GM23338 (cell line): ENCODE measurements at regions not wholly inside any gene's neighbourhood (a gene's known extent, or its start where the extent isn't known, plus 50 kb on each side); places are given as distances from the start of the nearest gene placed in this dataset.

Experiments
- ATAC-seq: fragments of 200-7000 bp; cut with Tn5 transposase; 3 replicates; pipeline ENCODE4 v1.9.1; 2020
- DNase-seq: peaks from one replicate; pipeline ENCODE4 v3.0.0-alpha.2; 2015; ENCODE audit warnings: low spot score
- H2AFZ ChIP-seq: fragments of 200-600 bp; sonication (generic); 2 replicates; pipeline ENCODE4 v1.8.0; 2016; ENCODE audit warnings: antibody characterized with exemption, mild to moderate bottlenecking, moderate library complexity
- H3F3A ChIP-seq: fragments of 200-600 bp; sonication (generic); replicated peaks from 2 replicates; pipeline ENCODE4 v1.8.0; 2017; ENCODE audit warnings: antibody characterized with exemption, mixed run types, low read depth
- H3K27ac ChIP-seq: fragments of 200-600 bp; sonication (generic); 2 replicates; pipeline ENCODE4 v1.6.1; 2016; ENCODE audit warnings: low read depth
- H3K27me3 ChIP-seq: fragments of 200-600 bp; sonication (generic); 2 replicates; pipeline ENCODE4 v1.8.0; 2016; ENCODE audit warnings: mild to moderate bottlenecking, mixed run types, moderate library complexity; ENCODE audit not compliant: insufficient read depth
- H3K36me3 ChIP-seq: fragments of 200-600 bp; sonication (generic); 2 replicates; pipeline ENCODE4 v1.8.0; 2016; ENCODE audit warnings: mild to moderate bottlenecking; ENCODE audit not compliant: insufficient read depth
- H3K4me1 ChIP-seq: fragments of 200-600 bp; sonication (generic); 2 replicates; pipeline ENCODE4 v1.8.0; 2016; ENCODE audit warnings: mild to moderate bottlenecking, moderate library complexity; ENCODE audit not compliant: insufficient read depth
- H3K4me2 ChIP-seq: fragments of 200-600 bp; sonication (generic); 2 replicates; pipeline ENCODE4 v1.7.1; 2017; ENCODE audit warnings: mixed run types
- H3K4me3 ChIP-seq: fragments of 200-600 bp; sonication (generic); 2 replicates; pipeline ENCODE4 v1.6.1; 2016; ENCODE audit warnings: mixed run types
- H3K79me2 ChIP-seq: fragments of 200-600 bp; sonication (generic); replicated peaks from 2 replicates; pipeline ENCODE4 v1.8.0; 2017; ENCODE audit warnings: mild to moderate bottlenecking; ENCODE audit not compliant: insufficient read depth
- H3K9me2 ChIP-seq: fragments of 200-600 bp; sonication (generic); 2 replicates; pipeline ENCODE4 v1.8.0; 2017; ENCODE audit not compliant: insufficient read depth
- H4K20me1 ChIP-seq: fragments of 200-600 bp; sonication (generic); replicated peaks from 2 replicates; pipeline ENCODE4 v1.8.0; 2017; ENCODE audit warnings: mild to moderate bottlenecking; ENCODE audit not compliant: insufficient read depth
- H3K27ac Mint-ChIP-seq: 2 replicates; pipeline ENCODE4 v1.8.0; 2020; ENCODE audit warnings: inconsistent platforms, mild to moderate bottlenecking, moderate library complexity, mixed read lengths
- H3K27me3 Mint-ChIP-seq: 3 replicates; pipeline ENCODE4 v1.8.0; 2022; ENCODE audit warnings: low read depth, mild to moderate bottlenecking, moderate library complexity, mixed read lengths, inconsistent platforms; ENCODE audit not compliant: insufficient read depth, poor library complexity
- H3K36me3 Mint-ChIP-seq: 3 replicates; pipeline ENCODE4 v1.8.0; 2021; ENCODE audit warnings: low read depth, mild to moderate bottlenecking, inconsistent platforms, moderate library complexity, mixed read lengths
- H3K4me1 Mint-ChIP-seq: 3 replicates; pipeline ENCODE4 v1.8.0; 2020; ENCODE audit warnings: mild to moderate bottlenecking, inconsistent platforms, mixed read lengths
- H3K4me3 Mint-ChIP-seq: 3 replicates; pipeline ENCODE4 v1.8.0; 2021; ENCODE audit warnings: moderate library complexity, mild to moderate bottlenecking, inconsistent platforms, mixed read lengths
- H3K9me3 Mint-ChIP-seq: 3 replicates; pipeline ENCODE4 v1.8.0; 2020; ENCODE audit warnings: moderate library complexity, mild to moderate bottlenecking, inconsistent platforms, mixed read lengths
- CTCF ChIP-seq, 2 experiments: fragments of 200-600 bp in 1 of 2; sonication (generic) in 1 of 2; conservative IDR thresholded peaks; 2 replicates each; pipeline versions ENCODE4 v1.5.1 to v1.6.1; 2016 to 2017; ENCODE audit warnings: antibody characterized with exemption in 2 of 2, low read depth in 2 of 2, mild to moderate bottlenecking in 2 of 2, moderate library complexity in 1 of 2
- ETS1 ChIP-seq: IDR thresholded peaks from 2 replicates; pipeline ENCODE4 v1.6.1; 2016; ENCODE audit warnings: antibody characterized with exemption
- EZH2 ChIP-seq: fragments of 200-600 bp; sonication (generic); IDR thresholded peaks from one replicate; pipeline ENCODE4 v1.8.0; 2017; ENCODE audit warnings: antibody characterized with exemption, mild to moderate bottlenecking, low read depth; ENCODE audit not compliant: unreplicated experiment
- EZH2phosphoT487 ChIP-seq: fragments of 200-600 bp; sonication (generic); IDR thresholded peaks from one replicate; pipeline ENCODE4 v1.8.1; 2018; ENCODE audit warnings: antibody characterized with exemption; ENCODE audit not compliant: unreplicated experiment
- JUNB ChIP-seq: IDR thresholded peaks from one replicate; pipeline ENCODE4 v1.6.1; 2016; ENCODE audit warnings: antibody characterized with exemption; ENCODE audit not compliant: unreplicated experiment
- NANOG ChIP-seq: IDR thresholded peaks from 2 replicates; pipeline ENCODE4 v1.6.1; 2016; ENCODE audit warnings: antibody characterized with exemption, borderline replicate concordance
- REST ChIP-seq: IDR thresholded peaks from one replicate; pipeline ENCODE4 v1.6.1; 2018; ENCODE audit warnings: antibody characterized with exemption; ENCODE audit not compliant: unreplicated experiment
- STAT1 ChIP-seq: IDR thresholded peaks from one replicate; pipeline ENCODE4 v1.6.1; 2016; ENCODE audit warnings: antibody characterized with exemption; ENCODE audit not compliant: unreplicated experiment
- ZNF114 ChIP-seq: fragments of 250-450 bp; sonication (Bioruptor Pico); IDR thresholded peaks from 2 replicates; pipeline ENCODE4 v1.5.0; 2020; ENCODE audit warnings: mild to moderate bottlenecking, moderate library complexity
- ZNF331 ChIP-seq: fragments of 250-450 bp; sonication (Bioruptor Pico); IDR thresholded peaks from 2 replicates; pipeline ENCODE4 v1.5.0; 2020; ENCODE audit warnings: low read depth, mild to moderate bottlenecking, moderate library complexity
- ZNF462 ChIP-seq: fragments of 250-450 bp; sonication (Bioruptor Pico); IDR thresholded peaks from 2 replicates; pipeline ENCODE4 v1.5.0; 2020; ENCODE audit warnings: mild to moderate bottlenecking, moderate library complexity

GRCh38 chr5:16000056-16000455 is 179.5 kb downstream of the MARCHF11 start:
- Mint-ChIP-seq H3K27me3 (no peaks in the 10 kb centered on the region), H3K4me3 (no peak overlapping the region), H3K36me3 (no peaks in the 10 kb centered on the region), H3K4me1 (no peaks in the 10 kb centered on the region), H3K9me3 (no peaks in the 10 kb centered on the region), H3K27ac (no peak overlapping the region)
- TF ChIP-seq ETS1 (no peak), CTCF (conservative IDR thresholded peaks at IDR 0.05; ENCODE audit: low read depth in 2 of 2) (no peak), JUNB (no peak), NANOG (no peak), EZH2 (no peak), ZNF462 (CRISPR knock-in tag) (no peak), EZH2phosphoT487 (no peak), STAT1 (no peak), ZNF331 (no peak), REST (no peak), ZNF114 (CRISPR knock-in tag) (no peak)
- DNase-seq (no peak), ATAC-seq (no peak)
- Histone ChIP-seq H3K4me2 (no peak overlapping the region), H3K36me3 (no peaks in the 10 kb centered on the region), H2AFZ (no peak overlapping the region; the same call in 1 of the 2 replicates), H3K27ac (no peak overlapping the region), H4K20me1 (no peaks in the 10 kb centered on the region), H3K9me2 (peaks cover 10% of the 10 kb centered on the region; the same call in 1 of the 2 replicates), H3K4me3 (no peak overlapping the region), H3K79me2 (no peaks in the 10 kb centered on the region), H3F3A (no peaks in the 10 kb centered on the region), H3K27me3 (no peaks in the 10 kb centered on the region), H3K4me1 (no peaks in the 10 kb centered on the region)
